Skeletal muscle satellite cell (primary cell): ENCODE measurements at regions not wholly inside any gene's neighbourhood (a gene's known extent, or its start where the extent isn't known, plus 50 kb on each side); places are given as distances from the start of the nearest gene placed in this dataset.
"Not testable (repeated sequence)": the region's sequence is repeated elsewhere in the genome, so short reads cannot be mapped to it uniquely, and the experiment has no call there.

ENCODE experiments used
- H3K27me3 ChIP-seq: 2 replicates; pipeline ENCODE4 v1.7.0; 2013; ENCODE audit warnings: low read length; ENCODE audit not compliant: control insufficient read depth, insufficient read depth
- H3K36me3 ChIP-seq: 2 replicates; pipeline ENCODE4 v1.7.0; 2013; ENCODE audit warnings: mild to moderate bottlenecking, control low read depth, low read length; ENCODE audit not compliant: insufficient read depth
- H3K4me1 ChIP-seq: 2 replicates; pipeline ENCODE4 v1.7.0; 2013; ENCODE audit warnings: low read length; ENCODE audit not compliant: control insufficient read depth, insufficient read depth
- H3K4me2 ChIP-seq: 2 replicates; pipeline ENCODE4 v1.7.0; 2013; ENCODE audit warnings: mild to moderate bottlenecking, low read length
- H3K4me3 ChIP-seq: 2 replicates; pipeline ENCODE4 v1.7.0; 2013; ENCODE audit warnings: low read length
- H3K9ac ChIP-seq: 2 replicates; pipeline ENCODE4 v1.7.0; 2013; ENCODE audit warnings: mild to moderate bottlenecking, low read depth, low read length, moderate library complexity
- H3K9me3 ChIP-seq: replicated peaks from 2 replicates; pipeline ENCODE4 v1.7.0; 2013; ENCODE audit warnings: mild to moderate bottlenecking, control low read depth, low read length

GRCh38 chr4:3598695-3599227 is 66.5 kb upstream of the LRPAP1 start:
- Histone ChIP-seq H3K9ac (no peak overlapping the region), H3K4me1 (no peaks in the 10 kb centered on the region), H3K9me3 (no peaks in the 10 kb centered on the region), H3K4me2 (no peak overlapping the region), H3K4me3 (no peak overlapping the region), H3K27me3 (no peaks in the 10 kb centered on the region), H3K36me3 (no peaks in the 10 kb centered on the region)

- H3K36me3 ChIP-seq, H3K9me3 ChIP-seq: not testable (repeated sequence)
These were observed 65.8 kb upstream of the LRPAP1 start for GRCh38 chr4:3597896-3598505.

GRCh38 chr4:3596957-3597733 is 64.9 kb upstream of the LRPAP1 start:
- not testable (repeated sequence) for H3K27me3 ChIP-seq, H3K4me3 ChIP-seq, H3K9ac ChIP-seq, H3K9me3 ChIP-seq, H3K36me3 ChIP-seq, H3K4me2 ChIP-seq, H3K4me1 ChIP-seq

More at GRCh38 chr4:3597896-3598505, 65.8 kb upstream of the LRPAP1 start:
- not testable (repeated sequence) for H3K4me1 ChIP-seq, H3K4me3 ChIP-seq, H3K27me3 ChIP-seq, H3K9ac ChIP-seq, H3K4me2 ChIP-seq

- not testable (repeated sequence) for H3K27me3 ChIP-seq, H3K4me3 ChIP-seq, H3K36me3 ChIP-seq
These were observed 63.5 kb upstream of the LRPAP1 start for GRCh38 chr4:3595627-3596291.

GRCh38 chr4:3594751-3595150 is 62.5 kb upstream of the LRPAP1 start:
- H3K36me3 ChIP-seq, H3K27me3 ChIP-seq, H3K4me2 ChIP-seq, H3K9ac ChIP-seq, H3K4me1 ChIP-seq, H3K9me3 ChIP-seq, H3K4me3 ChIP-seq: not testable (repeated sequence)

More at GRCh38 chr4:3595627-3596291, 63.5 kb upstream of the LRPAP1 start:
- not testable (repeated sequence) for H3K4me1 ChIP-seq, H3K4me2 ChIP-seq, H3K9ac ChIP-seq, H3K9me3 ChIP-seq

GRCh38 chr4:3589946-3590924 is 58.0 kb upstream of the LRPAP1 start:
- not testable (repeated sequence) for H3K4me3 ChIP-seq, H3K9ac ChIP-seq, H3K4me2 ChIP-seq, H3K4me1 ChIP-seq, H3K27me3 ChIP-seq, H3K9me3 ChIP-seq, H3K36me3 ChIP-seq

- not testable (repeated sequence) for H3K4me1 ChIP-seq, H3K27me3 ChIP-seq, H3K4me3 ChIP-seq, H3K4me2 ChIP-seq, H3K9me3 ChIP-seq, H3K9ac ChIP-seq, H3K36me3 ChIP-seq
These were observed 57.2 kb upstream of the LRPAP1 start for GRCh38 chr4:3589379-3589778.

GRCh38 chr4:3588517-3589194 is 56.4 kb upstream of the LRPAP1 start:
- not testable (repeated sequence) for H3K36me3 ChIP-seq, H3K27me3 ChIP-seq, H3K4me1 ChIP-seq, H3K4me3 ChIP-seq, H3K9me3 ChIP-seq, H3K4me2 ChIP-seq, H3K9ac ChIP-seq

- H3K27me3 ChIP-seq, H3K4me2 ChIP-seq, H3K9ac ChIP-seq, H3K4me1 ChIP-seq, H3K9me3 ChIP-seq, H3K36me3 ChIP-seq, H3K4me3 ChIP-seq: not testable (repeated sequence)
These were observed 54.4 kb upstream of the LRPAP1 start for GRCh38 chr4:3586596-3586995.

- H3K27me3 ChIP-seq, H3K9me3 ChIP-seq, H3K4me2 ChIP-seq, H3K4me3 ChIP-seq, H3K4me1 ChIP-seq, H3K9ac ChIP-seq, H3K36me3 ChIP-seq: not testable (repeated sequence)
These were observed 53.3 kb upstream of the LRPAP1 start for GRCh38 chr4:3585567-3585966.
